Hepatocyte (in vitro differentiated cells): ENCODE measurements at regions not wholly inside any gene's neighbourhood (a gene's known extent, or its start where the extent isn't known, plus 50 kb on each side); places are given as distances from the start of the nearest gene placed in this dataset.

Experiments used
- EZH2 ChIP-seq: fragments of 200-600 bp; sonication (generic); IDR thresholded peaks from 2 replicates; pipeline ENCODE4 v1.6.1; 2016; ENCODE audit warnings: antibody characterized with exemption, mild to moderate bottlenecking, borderline replicate concordance
- TF ChIP-seq, protein P1 (sequence below): fragments of 200-600 bp; sonication (generic); IDR thresholded peaks from 2 replicates; pipeline ENCODE4 v1.5.1; 2016; ENCODE audit warnings: antibody characterized with exemption, mild to moderate bottlenecking; ENCODE audit not compliant: poor library complexity

DNA sequence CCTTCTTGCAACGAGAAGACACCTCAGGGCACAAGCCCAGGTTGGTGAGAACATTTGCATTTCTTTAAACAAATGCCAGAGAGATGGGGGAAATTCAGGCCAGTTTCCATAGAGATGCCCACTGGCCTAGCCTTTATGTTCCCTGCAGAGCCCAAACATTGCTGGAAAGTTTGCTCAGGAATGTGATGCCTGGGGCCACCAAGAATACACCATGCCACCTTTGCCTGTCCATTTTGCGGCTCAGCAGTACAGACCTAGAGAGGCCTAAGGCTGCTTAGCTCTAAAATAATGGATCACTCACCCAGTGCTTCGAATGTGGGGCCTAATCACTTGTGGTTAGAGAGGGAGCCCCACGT lies 210.0 kb downstream of the RPLP1 start:
- TF ChIP-seq EZH2 = no peak
- TF ChIP-seq, protein P1, sequence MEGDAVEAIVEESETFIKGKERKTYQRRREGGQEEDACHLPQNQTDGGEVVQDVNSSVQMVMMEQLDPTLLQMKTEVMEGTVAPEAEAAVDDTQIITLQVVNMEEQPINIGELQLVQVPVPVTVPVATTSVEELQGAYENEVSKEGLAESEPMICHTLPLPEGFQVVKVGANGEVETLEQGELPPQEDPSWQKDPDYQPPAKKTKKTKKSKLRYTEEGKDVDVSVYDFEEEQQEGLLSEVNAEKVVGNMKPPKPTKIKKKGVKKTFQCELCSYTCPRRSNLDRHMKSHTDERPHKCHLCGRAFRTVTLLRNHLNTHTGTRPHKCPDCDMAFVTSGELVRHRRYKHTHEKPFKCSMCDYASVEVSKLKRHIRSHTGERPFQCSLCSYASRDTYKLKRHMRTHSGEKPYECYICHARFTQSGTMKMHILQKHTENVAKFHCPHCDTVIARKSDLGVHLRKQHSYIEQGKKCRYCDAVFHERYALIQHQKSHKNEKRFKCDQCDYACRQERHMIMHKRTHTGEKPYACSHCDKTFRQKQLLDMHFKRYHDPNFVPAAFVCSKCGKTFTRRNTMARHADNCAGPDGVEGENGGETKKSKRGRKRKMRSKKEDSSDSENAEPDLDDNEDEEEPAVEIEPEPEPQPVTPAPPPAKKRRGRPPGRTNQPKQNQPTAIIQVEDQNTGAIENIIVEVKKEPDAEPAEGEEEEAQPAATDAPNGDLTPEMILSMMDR = no peak
